Naive thymus-derived CD4-positive, alpha-beta T cell (primary cell): ENCODE measurements at regions not wholly inside any gene's neighbourhood (a gene's known extent, or its start where the extent isn't known, plus 50 kb on each side); places are given as distances from the start of the nearest gene placed in this dataset.

Experiments
- ATAC-seq: fragments of 150-1000 bp; cut with Tn5 transposase; 2 replicates; pipeline ENCODE4 v1.10.0; 2021; ENCODE audit warnings: mild to moderate bottlenecking, moderate library complexity
- CTCF ChIA-PET: fragments of 350-600 bp; sonication (Branson Sonifier 250); formaldehyde crosslinking; loops from one replicate; lab custom pipeline; 2021; ENCODE audit warnings: antibody characterized with exemption; lab: Charles Lee
- POLR2A ChIA-PET: fragments of 350-600 bp; sonication (Branson Sonifier 250); formaldehyde crosslinking; loops from one replicate; lab custom pipeline; 2021; ENCODE audit warnings: antibody characterized with exemption, inconsistent platforms; lab: Charles Lee
- DNase-seq, 9 donors: peaks; one replicate each; pipeline versions ENCODE4 v3.0.0 to v3.0.0-alpha.2; 2020 to 2022; ENCODE audit warnings: mixed read lengths in 1 of 9
- H3K27ac ChIP-seq: one replicate; pipeline ENCODE4 v1.7.0; 2013; ENCODE audit warnings: mild to moderate bottlenecking, low read depth, low read length, moderate library complexity
- H3K27me3 ChIP-seq, 2 donors: one replicate each; pipeline ENCODE4 v1.7.0; 2013; ENCODE audit warnings: low read length in 2 of 2, mild to moderate bottlenecking in 2 of 2, moderate library complexity in 2 of 2; ENCODE audit not compliant: control insufficient read depth in 2 of 2, insufficient read depth in 2 of 2
- H3K36me3 ChIP-seq, 3 experiments: 1 replicate in 2 of 3; 2 replicates in 1 of 3; pipeline ENCODE4 v1.7.0; 2013; ENCODE audit warnings: low read length in 3 of 3, mild to moderate bottlenecking in 3 of 3, moderate library complexity in 1 of 3; ENCODE audit not compliant: insufficient read depth in 3 of 3, control insufficient read depth in 2 of 3
- H3K4me1 ChIP-seq, 2 donors: one replicate each; pipeline ENCODE4 v1.7.0; 2013; ENCODE audit warnings: low read length in 2 of 2, mild to moderate bottlenecking in 2 of 2, moderate library complexity in 1 of 2; ENCODE audit not compliant: control insufficient read depth in 2 of 2, insufficient read depth in 2 of 2
- H3K4me3 ChIP-seq: 2 replicates; pipeline ENCODE4 v1.7.0; 2013; ENCODE audit warnings: mild to moderate bottlenecking, low read length
- H3K9me3 ChIP-seq, 3 experiments: 1 replicate in 2 of 3; 2 replicates in 1 of 3; pipeline ENCODE4 v1.7.0; 2013; ENCODE audit warnings: low read length in 3 of 3; ENCODE audit not compliant: control insufficient read depth in 2 of 3
- H3K27ac Mint-ChIP-seq, 9 donors: one replicate each; pipeline ENCODE4 v1.8.0; 2020 to 2022; ENCODE audit warnings: mixed read lengths in 9 of 9, mild to moderate bottlenecking in 8 of 9, moderate library complexity in 5 of 9, inconsistent platforms in 2 of 9
- H3K27me3 Mint-ChIP-seq, 5 donors: one replicate each; pipeline ENCODE4 v1.8.0; 2021 to 2022; ENCODE audit warnings: mixed read lengths in 5 of 5, mild to moderate bottlenecking in 1 of 5
- H3K36me3 Mint-ChIP-seq, 5 donors: one replicate each; pipeline ENCODE4 v1.8.0; 2020 to 2022; ENCODE audit warnings: mixed read lengths in 5 of 5, mild to moderate bottlenecking in 3 of 5, inconsistent platforms in 1 of 5
- H3K4me1 Mint-ChIP-seq, 7 donors: one replicate each; pipeline ENCODE4 v1.8.0; 2020 to 2022; ENCODE audit warnings: mixed read lengths in 7 of 7, mild to moderate bottlenecking in 3 of 7, inconsistent platforms in 1 of 7
- H3K4me3 Mint-ChIP-seq, 10 donors: one replicate each; pipeline ENCODE4 v1.8.0; 2020 to 2022; ENCODE audit warnings: mild to moderate bottlenecking in 10 of 10, mixed read lengths in 10 of 10, moderate library complexity in 6 of 10, inconsistent platforms in 2 of 10
- H3K9me3 Mint-ChIP-seq, 11 donors: one replicate each; pipeline ENCODE4 v1.8.0; 2020 to 2022; ENCODE audit warnings: mixed read lengths in 11 of 11, mild to moderate bottlenecking in 4 of 11, inconsistent platforms in 1 of 11, moderate library complexity in 1 of 11
- intact Hi-C, 2 donors: fragments of 100-400 bp; cut with micrococcal nuclease; formaldehyde crosslinking; loops; one replicate each; pipeline ENCODE4 v1.15.1; 2023

GRCh38 chr14:87067061-87067460, 925.9 kb downstream of the GALC start:
- intact Hi-C loops, result no loop called here
- Histone ChIP-seq H3K4me3 (no peak overlapping the region), H3K27me3 (no peaks in the 10 kb centered on the region), H3K9me3 (no peaks in the 10 kb centered on the region), H3K4me1 (no peaks in the 10 kb centered on the region), H3K36me3 (no peaks in the 10 kb centered on the region), H3K27ac (no peak overlapping the region)
- ChIA-PET CTCF (no interaction called here), POLR2A (no interaction called here)
- no peaks in the 10 kb centered on the region for H3K27me3 Mint-ChIP-seq
- no peaks in the 10 kb centered on the region for H3K4me1 Mint-ChIP-seq
- peaks cover 0 to 11% (median 3%) of the 10 kb centered on the region in 11 donors for H3K9me3 Mint-ChIP-seq
- H3K27ac Mint-ChIP-seq, result no peak overlapping the region
- DNase-seq (no peak), ATAC-seq (no peak)
- no peaks in the 10 kb centered on the region for H3K36me3 Mint-ChIP-seq
- H3K4me3 Mint-ChIP-seq, result no peak overlapping the region

GRCh38 chr14:87066221-87066817, 926.7 kb downstream of the GALC start:
- intact Hi-C loops, result no loop called here
- H3K4me3 Mint-ChIP-seq, result no peak overlapping the region
- H3K27me3 Mint-ChIP-seq, result no peaks in the 10 kb centered on the region

GRCh38 chr14:87065366-87065765, 927.6 kb downstream of the GALC start:
- CTCF ChIA-PET, result no interaction called here
- no peak for ATAC-seq
- H3K27me3 Mint-ChIP-seq, result no peaks in the 10 kb centered on the region

More at GRCh38 chr14:87066221-87066817, 926.7 kb downstream of the GALC start:
- CTCF ChIA-PET, result no interaction called here
- DNase-seq (no peak), ATAC-seq (no peak)
- POLR2A ChIA-PET, result no interaction called here
- Histone ChIP-seq H3K27ac (no peak overlapping the region), H3K4me1 (no peaks in the 10 kb centered on the region), H3K9me3 (no peaks in the 10 kb centered on the region), H3K27me3 (no peaks in the 10 kb centered on the region), H3K36me3 (no peaks in the 10 kb centered on the region), H3K4me3 (no peak overlapping the region)
- H3K36me3 Mint-ChIP-seq, result no peaks in the 10 kb centered on the region
- peaks cover 0 to 13% (median 2%) of the 10 kb centered on the region in 11 donors for H3K9me3 Mint-ChIP-seq
- H3K4me1 Mint-ChIP-seq, result no peaks in the 10 kb centered on the region
- H3K27ac Mint-ChIP-seq, result no peak overlapping the region

GRCh38 chr14:87063181-87063580, 929.8 kb downstream of the GALC start:
- H3K36me3 ChIP-seq, result no peaks in the 10 kb centered on the region
- Mint-ChIP-seq H3K36me3 (no peaks in the 10 kb centered on the region), H3K9me3 (peaks cover 0 to 15% (median 3%) of the 10 kb centered on the region in 11 donors), H3K4me1 (no peaks in the 10 kb centered on the region), H3K27me3 (no peaks in the 10 kb centered on the region), H3K27ac (no peak overlapping the region), H3K4me3 (no peak overlapping the region)
- no peaks in the 10 kb centered on the region for H3K4me1 ChIP-seq
- no peaks in the 10 kb centered on the region for H3K9me3 ChIP-seq
- no peaks in the 10 kb centered on the region for H3K27me3 ChIP-seq
- no peak overlapping the region for H3K27ac ChIP-seq
- ChIA-PET POLR2A (no interaction called here), CTCF (no interaction called here)
- intact Hi-C loops, result no loop called here
- DNase-seq (no peak), ATAC-seq (no peak)
- H3K4me3 ChIP-seq, result no peak overlapping the region

More at GRCh38 chr14:87065366-87065765, 927.6 kb downstream of the GALC start:
- Mint-ChIP-seq H3K27ac (no peak overlapping the region), H3K36me3 (no peaks in the 10 kb centered on the region), H3K4me3 (no peak overlapping the region), H3K4me1 (no peaks in the 10 kb centered on the region), H3K9me3 (peaks cover 0 to 17% (median 2%) of the 10 kb centered on the region in 11 donors)
- H3K9me3 ChIP-seq, result no peaks in the 10 kb centered on the region
- H3K4me3 ChIP-seq, result no peak overlapping the region
- no peak overlapping the region for H3K27ac ChIP-seq
- POLR2A ChIA-PET, result no interaction called here
- H3K4me1 ChIP-seq, result no peaks in the 10 kb centered on the region
- no peaks in the 10 kb centered on the region for H3K27me3 ChIP-seq
- DNase-seq, result no peak
- intact Hi-C loops, result no loop called here
- no peaks in the 10 kb centered on the region for H3K36me3 ChIP-seq

GRCh38 chr14:87060405-87060804, 932.6 kb downstream of the GALC start:
- no peaks in the 10 kb centered on the region for H3K4me1 ChIP-seq
- Mint-ChIP-seq H3K9me3 (peaks cover 0 to 15% (median 4%) of the 10 kb centered on the region in 11 donors), H3K4me1 (no peaks in the 10 kb centered on the region), H3K4me3 (no peak overlapping the region), H3K36me3 (no peaks in the 10 kb centered on the region), H3K27ac (no peak overlapping the region), H3K27me3 (no peaks in the 10 kb centered on the region)
- no peak for ATAC-seq
- H3K27me3 ChIP-seq, result no peaks in the 10 kb centered on the region
- no peaks in the 10 kb centered on the region for H3K9me3 ChIP-seq
- intact Hi-C loops, result no loop called here
- ChIA-PET POLR2A (no interaction called here), CTCF (no interaction called here)
- H3K36me3 ChIP-seq, result no peaks in the 10 kb centered on the region
- no peak for DNase-seq
- H3K27ac ChIP-seq, result no peak overlapping the region
- H3K4me3 ChIP-seq, result no peak overlapping the region

- Mint-ChIP-seq H3K4me3 (no peak overlapping the region), H3K27ac (no peak overlapping the region), H3K4me1 (no peaks in the 10 kb centered on the region), H3K36me3 (no peaks in the 10 kb centered on the region), H3K27me3 (no peaks in the 10 kb centered on the region), H3K9me3 (peaks cover 0 to 13% (median 2%) of the 10 kb centered on the region in 11 donors)
- H3K4me3 ChIP-seq, result no peak overlapping the region
- CTCF ChIA-PET, result no interaction called here
- POLR2A ChIA-PET, result no interaction called here
- H3K27me3 ChIP-seq, result no peaks in the 10 kb centered on the region
- H3K9me3 ChIP-seq, result no peaks in the 10 kb centered on the region
- intact Hi-C loops, result no loop called here
- H3K4me1 ChIP-seq, result no peaks in the 10 kb centered on the region
- ATAC-seq (no peak), DNase-seq (no peak)
- H3K36me3 ChIP-seq, result no peaks in the 10 kb centered on the region
- H3K27ac ChIP-seq, result no peak overlapping the region
These were observed 933.7 kb downstream of the GALC start for GRCh38 chr14:87059060-87059839.

- Histone ChIP-seq H3K4me1 (no peaks in the 10 kb centered on the region), H3K4me3 (no peak overlapping the region), H3K36me3 (no peaks in the 10 kb centered on the region), H3K27me3 (no peaks in the 10 kb centered on the region), H3K9me3 (no peaks in the 10 kb centered on the region), H3K27ac (no peak overlapping the region)
- DNase-seq (no peak), ATAC-seq (no peak)
- Mint-ChIP-seq H3K27me3 (no peaks in the 10 kb centered on the region), H3K9me3 (peaks cover 0 to 4% (median 0%) of the 10 kb centered on the region in 11 donors), H3K27ac (no peak overlapping the region), H3K36me3 (no peaks in the 10 kb centered on the region), H3K4me3 (no peak overlapping the region), H3K4me1 (no peaks in the 10 kb centered on the region)
- intact Hi-C loops, result no loop called here
- POLR2A ChIA-PET, result no interaction called here
- CTCF ChIA-PET, result no interaction called here
These were observed 938.0 kb downstream of the GALC start for GRCh38 chr14:87055007-87055406.
